Keratinocyte (primary cell): ENCODE measurements at regions not wholly inside any gene's neighbourhood (a gene's known extent, or its start where the extent isn't known, plus 50 kb on each side); places are given as distances from the start of the nearest gene placed in this dataset.

ENCODE experiments used
- DNase-seq: peaks from one replicate; pipeline ENCODE4 v3.0.0-alpha.2; 2011; ENCODE audit warnings: low read depth, missing footprints, low spot score
- FAIRE-seq: peaks from 2 replicates; lab custom pipeline; 2011; peaks lifted over from hg19 to GRCh38; lab: Jason Lieb, UNC
- H2AFZ ChIP-seq: 2 replicates; pipeline ENCODE4 v1.6.0; 2012; ENCODE audit warnings: low read length, control low read depth, inconsistent platforms; ENCODE audit not compliant: control insufficient read depth
- H3K27ac ChIP-seq: 2 replicates; pipeline ENCODE4 v1.5.1; 2011; ENCODE audit warnings: low read length; ENCODE audit not compliant: control insufficient read depth, insufficient read depth
- H3K27me3 ChIP-seq: 3 replicates; pipeline ENCODE4 v1.6.0; 2011; ENCODE audit warnings: low read length; ENCODE audit not compliant: control insufficient read depth, insufficient read depth; ENCODE audit errors: extremely low read depth
- H3K36me3 ChIP-seq, 2 experiments: 2 replicates in 1 of 2; 3 replicates in 1 of 2; pipeline ENCODE4 v1.5.1; 2011; ENCODE audit warnings: low read length in 2 of 2, mild to moderate bottlenecking in 1 of 2; ENCODE audit not compliant: control insufficient read depth in 2 of 2, insufficient read depth in 2 of 2; ENCODE audit errors: extremely low read depth in 1 of 2
- H3K4me1 ChIP-seq: 3 replicates; pipeline ENCODE4 v1.5.1; 2011; ENCODE audit warnings: low read length; ENCODE audit not compliant: control insufficient read depth, insufficient read depth; ENCODE audit errors: extremely low read depth
- H3K4me2 ChIP-seq: 3 replicates; pipeline ENCODE4 v1.6.0; 2011; ENCODE audit warnings: low read depth, low read length; ENCODE audit not compliant: control insufficient read depth, insufficient read depth; ENCODE audit errors: extremely low read depth
- H3K4me3 ChIP-seq, 3 experiments: fragments of 200-600 bp in 1 of 3; sonication (generic) in 1 of 3; 2 replicates in 2 of 3; 3 replicates in 1 of 3; pipeline ENCODE4 v1.5.1; 2011 to 2016; ENCODE audit warnings: low read length in 3 of 3, mild to moderate bottlenecking in 3 of 3, control low read depth in 2 of 3, inconsistent platforms in 1 of 3, low read depth in 1 of 3, mixed read lengths in 1 of 3, mixed run types in 1 of 3, moderate library complexity in 1 of 3; ENCODE audit not compliant: control insufficient read depth in 2 of 3, insufficient read depth in 2 of 3; ENCODE audit errors: extremely low read depth in 1 of 3
- H3K79me2 ChIP-seq: 2 replicates; pipeline ENCODE4 v1.6.0; 2012; ENCODE audit warnings: low read length; ENCODE audit not compliant: control insufficient read depth, insufficient read depth
- H3K9ac ChIP-seq: 3 replicates; pipeline ENCODE4 v1.6.0; 2011; ENCODE audit warnings: low read length; ENCODE audit not compliant: control insufficient read depth, insufficient read depth; ENCODE audit errors: extremely low read depth
- H3K9me1 ChIP-seq: 3 replicates; pipeline ENCODE4 v1.6.0; 2011; ENCODE audit warnings: low read length; ENCODE audit not compliant: control insufficient read depth, insufficient read depth; ENCODE audit errors: extremely low read depth
- H3K9me3 ChIP-seq: 2 replicates; pipeline ENCODE4 v1.5.1; 2012; ENCODE audit warnings: low read depth, low read length; ENCODE audit not compliant: control insufficient read depth
- H4K20me1 ChIP-seq: 3 replicates; pipeline ENCODE4 v1.6.0; 2011; ENCODE audit warnings: low read length; ENCODE audit not compliant: control insufficient read depth, insufficient read depth; ENCODE audit errors: extremely low read depth
- EZH2 ChIP-seq: IDR thresholded peaks from one replicate; pipeline ENCODE4 v1.6.1; 2012; ENCODE audit warnings: inconsistent platforms, mild to moderate bottlenecking, low read length, moderate library complexity
- dilution Hi-C: fragments of 300-500 bp; cut with MboI; formaldehyde crosslinking; loops from one replicate; pipeline ENCODE4 v1.7.0; 2020; ENCODE audit warnings: low sequenced_read_pairs; ENCODE audit not compliant: extremely low pct_ligation_motif_present
- TF ChIP-seq, protein P1 (sequence below), 3 experiments: IDR thresholded peaks in 1 of 3; conservative IDR thresholded peaks in 1 of 3; optimal IDR thresholded peaks in 1 of 3; 2 replicates in 2 of 3; 3 replicates in 1 of 3; pipeline versions ENCODE3 to v1.5.1; 2011; ENCODE audit warnings: low read length in 3 of 3, mild to moderate bottlenecking in 3 of 3, moderate library complexity in 2 of 3, control low read depth in 1 of 3, inconsistent platforms in 1 of 3; ENCODE audit not compliant: insufficient read depth in 2 of 3; ENCODE audit errors: extremely low read depth in 1 of 3

DNA sequence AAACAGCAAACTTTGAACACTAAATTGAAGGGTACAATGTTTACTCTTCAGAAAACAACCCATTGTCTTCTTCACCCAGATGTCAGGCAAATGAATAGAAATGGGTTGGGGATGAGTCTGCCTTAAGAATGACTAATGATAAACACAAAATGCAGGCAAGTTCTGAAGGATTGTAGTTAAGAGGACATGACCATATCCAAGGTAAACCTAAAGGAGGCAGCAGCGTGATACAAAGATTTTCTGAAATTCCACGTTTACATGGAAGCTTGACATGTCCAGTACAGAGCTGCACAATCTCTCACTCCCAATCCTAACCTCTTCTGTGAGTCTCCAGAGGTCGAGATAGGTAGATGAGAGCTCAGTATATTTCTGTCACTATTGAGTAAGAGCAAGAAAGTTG, 1263.2 kb upstream of the CDH6 start:
- no peak overlapping the region for H3K9ac ChIP-seq
- H3K36me3 ChIP-seq, result no peaks in the 10 kb centered on the region
- H3K27ac ChIP-seq, result no peak overlapping the region
- H3K79me2 ChIP-seq, result no peaks in the 10 kb centered on the region
- no peak overlapping the region for H2AFZ ChIP-seq
- H3K4me3 ChIP-seq, result no peak overlapping the region
- no peaks in the 10 kb centered on the region for H3K4me1 ChIP-seq
- no peak for FAIRE-seq
- DNase-seq, result no peak
- no peaks in the 10 kb centered on the region for H3K9me3 ChIP-seq
- dilution Hi-C loops, result no loop called here
- no peaks in the 10 kb centered on the region for H4K20me1 ChIP-seq
- no peaks in the 10 kb centered on the region for H3K27me3 ChIP-seq
- H3K9me1 ChIP-seq, result no peaks in the 10 kb centered on the region
- no peak overlapping the region for H3K4me2 ChIP-seq
- TF ChIP-seq, protein P1, sequence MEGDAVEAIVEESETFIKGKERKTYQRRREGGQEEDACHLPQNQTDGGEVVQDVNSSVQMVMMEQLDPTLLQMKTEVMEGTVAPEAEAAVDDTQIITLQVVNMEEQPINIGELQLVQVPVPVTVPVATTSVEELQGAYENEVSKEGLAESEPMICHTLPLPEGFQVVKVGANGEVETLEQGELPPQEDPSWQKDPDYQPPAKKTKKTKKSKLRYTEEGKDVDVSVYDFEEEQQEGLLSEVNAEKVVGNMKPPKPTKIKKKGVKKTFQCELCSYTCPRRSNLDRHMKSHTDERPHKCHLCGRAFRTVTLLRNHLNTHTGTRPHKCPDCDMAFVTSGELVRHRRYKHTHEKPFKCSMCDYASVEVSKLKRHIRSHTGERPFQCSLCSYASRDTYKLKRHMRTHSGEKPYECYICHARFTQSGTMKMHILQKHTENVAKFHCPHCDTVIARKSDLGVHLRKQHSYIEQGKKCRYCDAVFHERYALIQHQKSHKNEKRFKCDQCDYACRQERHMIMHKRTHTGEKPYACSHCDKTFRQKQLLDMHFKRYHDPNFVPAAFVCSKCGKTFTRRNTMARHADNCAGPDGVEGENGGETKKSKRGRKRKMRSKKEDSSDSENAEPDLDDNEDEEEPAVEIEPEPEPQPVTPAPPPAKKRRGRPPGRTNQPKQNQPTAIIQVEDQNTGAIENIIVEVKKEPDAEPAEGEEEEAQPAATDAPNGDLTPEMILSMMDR (optimal IDR thresholded peaks at IDR 0.05 in 1 of 3, IDR thresholded peaks at IDR 0.05 in 1 of 3, conservative IDR thresholded peaks at IDR 0.05 in 1 of 3; ENCODE audit: extremely low read depth in 1 of 3, insufficient read depth in 2 of 3, low read length in 3 of 3), result no peak
- no peak for TF ChIP-seq EZH2

DNA sequence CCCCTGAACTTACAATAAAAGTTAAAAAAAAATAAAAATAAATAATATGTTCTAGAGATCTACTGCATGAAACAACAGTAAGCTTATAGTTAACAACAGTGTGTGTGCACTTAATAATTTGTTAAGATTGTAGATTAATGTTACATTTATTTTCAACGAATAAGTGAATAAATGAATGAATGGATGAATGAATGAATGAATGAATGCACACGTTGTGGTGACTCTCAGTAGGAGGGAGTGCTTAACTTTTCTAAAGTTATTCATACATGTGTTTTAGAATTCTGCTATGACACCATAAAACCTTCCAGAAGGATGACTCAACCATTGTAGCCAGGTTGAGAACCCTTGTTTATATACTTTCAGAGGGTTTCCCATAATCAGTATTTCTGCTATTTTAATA, 1269.4 kb upstream of the CDH6 start:
- no peak for DNase-seq
- Histone ChIP-seq H3K4me3 (no peak overlapping the region), H3K4me1 (no peaks in the 10 kb centered on the region), H3K36me3 (no peaks in the 10 kb centered on the region), H3K27ac (no peak overlapping the region), H3K27me3 (no peaks in the 10 kb centered on the region), H3K9me3 (no peaks in the 10 kb centered on the region), H3K9ac (no peak overlapping the region), H3K4me2 (no peak overlapping the region), H3K9me1 (no peaks in the 10 kb centered on the region), H4K20me1 (no peaks in the 10 kb centered on the region), H3K79me2 (no peaks in the 10 kb centered on the region), H2AFZ (no peak overlapping the region)
- no peak for TF ChIP-seq EZH2
- TF ChIP-seq, protein P1 (optimal IDR thresholded peaks at IDR 0.05 in 1 of 3, IDR thresholded peaks at IDR 0.05 in 1 of 3, conservative IDR thresholded peaks at IDR 0.05 in 1 of 3; ENCODE audit: extremely low read depth in 1 of 3, insufficient read depth in 2 of 3, low read length in 3 of 3), result no peak
- no peak for FAIRE-seq
- dilution Hi-C loops, result no loop called here
